GM12878 (cell line): ENCODE measurements at regions not wholly inside any gene's neighbourhood (a gene's known extent, or its start where the extent isn't known, plus 50 kb on each side); places are given as distances from the start of the nearest gene placed in this dataset.
A peak's percentile ranks its signal among the peaks of the same experiment; 100 is the strongest.

Source experiments
- ATAC-seq: fragments of 200-7000 bp; cut with Tn5 transposase; 3 replicates; pipeline ENCODE4 v1.9.1; 2020; ENCODE audit warnings: mild to moderate bottlenecking, moderate library complexity
- BruUV-seq: library from RNA; stranded (reverse); fragments of 400-500 nt; replicated peaks from 2 replicates; lab custom pipeline; 2021; lab: Mats Ljungman, UMichigan
- CTCF ChIA-PET: fragments of 300-600 bp; sonication (Branson Sonifier 250); formaldehyde crosslinking; extraction: SDS; loops from one replicate; lab custom pipeline; 2021; ENCODE audit warnings: inconsistent platforms; lab: Yijun Ruan, JAX
- POLR2A ChIA-PET: fragments of 350-600 bp; formaldehyde crosslinking; extraction: SDS; loops from one replicate; lab custom pipeline; 2021; ENCODE audit warnings: inconsistent platforms; lab: Charles Lee
- RAD21 ChIA-PET: fragments of 300-600 bp; sonication (Branson Sonifier 250); formaldehyde crosslinking; loops from one replicate; lab custom pipeline; 2023; ENCODE audit warnings: antibody characterized with exemption; ENCODE audit not compliant: unreplicated experiment; lab: Charles Lee
- SMC1A ChIA-PET: fragments of 300-600 bp; sonication (Branson Sonifier 250); formaldehyde crosslinking; loops from one replicate; lab custom pipeline; 2023; ENCODE audit not compliant: unreplicated experiment, uncharacterized antibody; lab: Charles Lee
- DNase-seq: peaks from one replicate; pipeline ENCODE4 v3.0.0-alpha.2; 2011; ENCODE audit warnings: low read depth, low spot score
- FAIRE-seq: peaks from 3 replicates; lab custom pipeline; 2011; peaks lifted over from hg19 to GRCh38; lab: Jason Lieb, UNC
- H2AFZ ChIP-seq: 2 replicates; pipeline ENCODE4 v1.6.0; 2011; ENCODE audit warnings: low read depth, low read length, control low read depth; ENCODE audit not compliant: control insufficient read depth
- H3K27ac ChIP-seq: 2 replicates; pipeline ENCODE4 v1.5.1; 2011; ENCODE audit warnings: control low read depth; ENCODE audit not compliant: control insufficient read depth, insufficient read depth
- H3K27me3 ChIP-seq, 2 experiments: replicated peaks in 1 of 2; 2 replicates each; pipeline versions ENCODE4 v1.6.0 to v1.6.1; 2011; ENCODE audit warnings: low read length in 1 of 2; ENCODE audit not compliant: control insufficient read depth in 2 of 2, insufficient read depth in 2 of 2
- H3K36me3 ChIP-seq, 2 experiments: 2 replicates each; pipeline ENCODE4 v1.5.1; 2011; ENCODE audit warnings: low read length in 1 of 2; ENCODE audit not compliant: control insufficient read depth in 2 of 2, insufficient read depth in 2 of 2
- H3K4me1 ChIP-seq: 2 replicates; pipeline ENCODE4 v1.6.1; 2011; ENCODE audit warnings: mild to moderate bottlenecking, low read length, moderate library complexity, mixed read lengths; ENCODE audit not compliant: control insufficient read depth, insufficient read depth
- H3K4me2 ChIP-seq: 2 replicates; pipeline ENCODE4 v1.6.0; 2011; ENCODE audit warnings: control low read depth; ENCODE audit not compliant: control insufficient read depth, insufficient read depth
- H3K4me3 ChIP-seq: fragments of 200-600 bp; sonication (generic); 2 replicates; pipeline ENCODE4 v1.5.1; 2016
- H3K79me2 ChIP-seq: 2 replicates; pipeline ENCODE4 v1.6.0; 2011; ENCODE audit warnings: low read length; ENCODE audit not compliant: control insufficient read depth, insufficient read depth
- H3K9ac ChIP-seq: 2 replicates; pipeline ENCODE4 v1.8.0; 2011; ENCODE audit warnings: low read length, control low read depth, mixed read lengths; ENCODE audit not compliant: control insufficient read depth, insufficient read depth
- H3K9me3 ChIP-seq: replicated peaks from 3 replicates; pipeline ENCODE4 v1.5.1; 2011; ENCODE audit warnings: mild to moderate bottlenecking, low read length; ENCODE audit not compliant: control insufficient read depth, insufficient read depth
- H4K20me1 ChIP-seq: 2 replicates; pipeline ENCODE4 v1.6.0; 2011; ENCODE audit not compliant: control insufficient read depth, insufficient read depth
- FOS ChIP-seq: IDR thresholded peaks from 3 replicates; pipeline ENCODE4 v1.6.1; 2011; ENCODE audit warnings: borderline replicate concordance; ENCODE audit not compliant: insufficient read length; ENCODE audit errors: extremely low read depth
- MEF2A ChIP-seq: IDR thresholded peaks from 2 replicates; pipeline ENCODE4 v1.6.1; 2011; ENCODE audit warnings: low read depth, mild to moderate bottlenecking, low read length, moderate library complexity; ENCODE audit not compliant: insufficient read depth
- NBN ChIP-seq: fragments of 450-650 bp; IDR thresholded peaks from 2 replicates; pipeline ENCODE4 v1.6.1; 2016
- NFYB ChIP-seq: IDR thresholded peaks from 2 replicates; pipeline ENCODE4 v1.6.1; 2011; ENCODE audit warnings: low read depth, mild to moderate bottlenecking, low read length, improper control_type of control experiment, moderate library complexity; ENCODE audit not compliant: insufficient read depth
- POU2F2 ChIP-seq: IDR thresholded peaks from 3 replicates; pipeline ENCODE4 v1.6.1; 2011; ENCODE audit warnings: low read depth, mild to moderate bottlenecking, low read length, borderline replicate concordance
- TAF1 ChIP-seq: IDR thresholded peaks from 2 replicates; pipeline ENCODE4 v1.6.1; 2011; ENCODE audit warnings: mild to moderate bottlenecking, low read depth, low read length, borderline replicate concordance
- ZBTB33 ChIP-seq: fragments of 450-650 bp; IDR thresholded peaks from 2 replicates; pipeline ENCODE4 v1.6.1; 2017; ENCODE audit warnings: mild to moderate bottlenecking
- WGBS: methylation state at CpG from one replicate; pipeline ENCODE4 v1.1.6; 2016; ENCODE audit warnings: low lambda C conversion rate; ENCODE audit not compliant: insufficient replicate concordance, insufficient coverage; ENCODE audit errors: missing lambda C conversion rate; 5-methylcytosine and 5-hydroxymethylcytosine counted together
- in situ Hi-C: fragments of 300-500 bp; cut with MboI; formaldehyde crosslinking; loops from 9 replicates; pipeline ENCODE4 v1.14.3; 2018; ENCODE audit warnings: mixed read lengths
- intact Hi-C: fragments of 100-400 bp; cut with micrococcal nuclease; formaldehyde crosslinking; loops from one replicate; pipeline ENCODE4 v1.14.2; 2022; ENCODE audit not compliant: unreplicated experiment
- TF ChIP-seq, protein P1 (sequence below): IDR thresholded peaks from 2 replicates; pipeline ENCODE4 v1.6.1; 2012; ENCODE audit warnings: low read length, inconsistent platforms

GRCh38 chr17:31654936-31655335 lies 204.1 kb downstream of the COPRS start:
- H3K36me3 ChIP-seq, result no peaks in the 10 kb centered on the region
- SMC1A ChIA-PET, result no interaction called here
- in situ Hi-C loops (no loop called here), intact Hi-C loops (no loop called here)
- POLR2A ChIA-PET, result no interaction called here
- no peaks in the 10 kb centered on the region for H3K9me3 ChIP-seq
- ATAC-seq, result peak; percentile 57
- no peak for FAIRE-seq
- no peak for DNase-seq
- H3K27me3 ChIP-seq, result 0 out of 4 replicates have a peak, but pooled peaks cover 0 to 2% of the 10 kb centered on the region in 2 experiments
- H4K20me1 ChIP-seq, result no peaks in the 10 kb centered on the region
- no peaks in the 10 kb centered on the region for H3K79me2 ChIP-seq
- 25% methylated on average over 8 of the region's 8 CpGs for WGBS
- no peak overlapping the region for H3K9ac ChIP-seq
- BruUV-seq, result no TSS peak
- RAD21 ChIA-PET, result no interaction called here
- no peak overlapping the region for H3K4me2 ChIP-seq
- no peak overlapping the region for H3K4me3 ChIP-seq
- CTCF ChIA-PET, result interaction anchor here (0.6 kb wide), 1 partner anchor 77 kb away, joined by 3 read pairs; no protein-coding TSS in a partner anchor
- H2AFZ ChIP-seq, result no peak overlapping the region
- no peaks in the 10 kb centered on the region for H3K4me1 ChIP-seq
- H3K27ac ChIP-seq, result no peak overlapping the region
- TF ChIP-seq NFYB (no peak), MEF2A (no peak), POU2F2 (no peak), NBN (no peak), ZBTB33 (no peak), FOS (no peak), TAF1 (no peak)
- TF ChIP-seq, protein P1, sequence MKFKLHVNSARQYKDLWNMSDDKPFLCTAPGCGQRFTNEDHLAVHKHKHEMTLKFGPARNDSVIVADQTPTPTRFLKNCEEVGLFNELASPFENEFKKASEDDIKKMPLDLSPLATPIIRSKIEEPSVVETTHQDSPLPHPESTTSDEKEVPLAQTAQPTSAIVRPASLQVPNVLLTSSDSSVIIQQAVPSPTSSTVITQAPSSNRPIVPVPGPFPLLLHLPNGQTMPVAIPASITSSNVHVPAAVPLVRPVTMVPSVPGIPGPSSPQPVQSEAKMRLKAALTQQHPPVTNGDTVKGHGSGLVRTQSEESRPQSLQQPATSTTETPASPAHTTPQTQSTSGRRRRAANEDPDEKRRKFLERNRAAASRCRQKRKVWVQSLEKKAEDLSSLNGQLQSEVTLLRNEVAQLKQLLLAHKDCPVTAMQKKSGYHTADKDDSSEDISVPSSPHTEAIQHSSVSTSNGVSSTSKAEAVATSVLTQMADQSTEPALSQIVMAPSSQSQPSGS, result no peak
